OCI-LY3 (cell line): ENCODE measurements at regions not wholly inside any gene's neighbourhood (a gene's known extent, or its start where the extent isn't known, plus 50 kb on each side); places are given as distances from the start of the nearest gene placed in this dataset.

Experiments
- CTCF ChIP-seq: fragments of 200-600, 300-600 bp; sonication (generic); IDR thresholded peaks from 2 replicates; pipeline ENCODE4 v1.5.1; 2014; ENCODE audit warnings: antibody characterized with exemption, low read length, low read depth
- EZH2phosphoT487 ChIP-seq: fragments of 200-600 bp; shearing (Covaris generic); IDR thresholded peaks from 2 replicates; pipeline ENCODE4 v1.6.1; 2018; ENCODE audit warnings: antibody characterized with exemption, mixed run types, low read depth

GRCh38 chr1:13901039-13901438, 201.1 kb downstream of the PRDM2 start:
- TF ChIP-seq CTCF: no peak
- no peak for TF ChIP-seq EZH2phosphoT487
